Activated CD4-positive, alpha-beta T cell treated with anti-CD3 and anti-CD28 coated beads for 36 hours (primary cell): ENCODE measurements at regions not wholly inside any gene's neighbourhood (a gene's known extent, or its start where the extent isn't known, plus 50 kb on each side); places are given as distances from the start of the nearest gene placed in this dataset.

Experiments used
- ATAC-seq: fragments of 200-7000 bp; cut with Tn5 transposase; one replicate; pipeline ENCODE4 v1.10.0; 2021; ENCODE audit warnings: mild to moderate bottlenecking, moderate library complexity
- CTCF ChIA-PET: fragments of 350-600 bp; sonication (Branson Sonifier 250); formaldehyde crosslinking; loops from one replicate; lab custom pipeline; 2021; ENCODE audit warnings: antibody characterized with exemption; lab: Charles Lee
- POLR2A ChIA-PET: fragments of 350-600 bp; sonication (Branson Sonifier 250); formaldehyde crosslinking; loops from one replicate; lab custom pipeline; 2021; ENCODE audit warnings: antibody characterized with exemption, inconsistent platforms; lab: Charles Lee
- DNase-seq: peaks from one replicate; pipeline ENCODE4 v3.0.0-alpha.2; 2020
- H3K27ac Mint-ChIP-seq: one replicate; pipeline ENCODE4 v1.8.0; 2021; ENCODE audit warnings: mixed read lengths
- H3K27me3 Mint-ChIP-seq: one replicate; pipeline ENCODE4 v1.8.0; 2021; ENCODE audit warnings: mixed read lengths
- H3K36me3 Mint-ChIP-seq: one replicate; pipeline ENCODE4 v1.8.0; 2021; ENCODE audit warnings: low read depth, mixed read lengths
- H3K4me1 Mint-ChIP-seq: one replicate; pipeline ENCODE4 v1.8.0; 2021; ENCODE audit warnings: mixed read lengths
- H3K4me3 Mint-ChIP-seq: one replicate; pipeline ENCODE4 v1.8.0; 2021; ENCODE audit warnings: mild to moderate bottlenecking, moderate library complexity, mixed read lengths
- H3K9me3 Mint-ChIP-seq: one replicate; pipeline ENCODE4 v1.8.0; 2021; ENCODE audit warnings: low read depth, mixed read lengths
- intact Hi-C, 2 experiments: fragments of 100-400 bp; cut with DNase I in 1 of 2; cut with micrococcal nuclease in 1 of 2; formaldehyde crosslinking; loops; one replicate each; pipeline versions ENCODE4 v1.14.2 to v1.15.1; 2022 to 2024; cut with DNase I, micrococcal nuclease

GRCh38 chr2:196501836-196502235, 137.7 kb upstream of the CCDC150 start:
- intact Hi-C loops = no loop called here
- Mint-ChIP-seq H3K4me3 (no peak overlapping the region), H3K4me1 (no peaks in the 10 kb centered on the region), H3K9me3 (peaks cover 6% of the 10 kb centered on the region), H3K27ac (no peak overlapping the region), H3K36me3 (no peaks in the 10 kb centered on the region), H3K27me3 (peaks cover 16% of the 10 kb centered on the region)
- CTCF ChIA-PET = interaction anchor here (1.2 kb wide), 1 partner anchor 19 kb away, joined by 3 read pairs; no protein-coding TSS in a partner anchor
- POLR2A ChIA-PET = no interaction called here
- no peak for DNase-seq
- ATAC-seq = no peak

- intact Hi-C loops = no loop called here
- Mint-ChIP-seq H3K4me1 (no peaks in the 10 kb centered on the region), H3K27me3 (peaks cover 16% of the 10 kb centered on the region), H3K9me3 (peaks cover 6% of the 10 kb centered on the region), H3K27ac (no peak overlapping the region), H3K4me3 (no peak overlapping the region), H3K36me3 (no peaks in the 10 kb centered on the region)
- ATAC-seq = no peak
- ChIA-PET POLR2A (no interaction called here), CTCF (interaction anchor here (1.2 kb wide), 1 partner anchor 20 kb away, joined by 3 read pairs; no protein-coding TSS in a partner anchor)
- no peak for DNase-seq
Measured at GRCh38 chr2:196502386-196502785, 137.1 kb upstream of the CCDC150 start.

GRCh38 chr2:196503398-196503797, 136.1 kb upstream of the CCDC150 start:
- no peaks in the 10 kb centered on the region for H3K36me3 Mint-ChIP-seq
- ATAC-seq (no peak), DNase-seq (no peak)
- no peak overlapping the region for H3K27ac Mint-ChIP-seq
- CTCF ChIA-PET = no interaction called here
- H3K27me3 Mint-ChIP-seq = peaks cover 14% of the 10 kb centered on the region
- peaks cover 4% of the 10 kb centered on the region for H3K9me3 Mint-ChIP-seq
- POLR2A ChIA-PET = no interaction called here
- no peak overlapping the region for H3K4me3 Mint-ChIP-seq
- intact Hi-C loops = no loop called here
- no peaks in the 10 kb centered on the region for H3K4me1 Mint-ChIP-seq

- Mint-ChIP-seq H3K27ac (no peak overlapping the region), H3K27me3 (peaks cover 17% of the 10 kb centered on the region), H3K4me3 (no peak overlapping the region), H3K4me1 (no peaks in the 10 kb centered on the region), H3K36me3 (no peaks in the 10 kb centered on the region), H3K9me3 (no peaks in the 10 kb centered on the region)
- ATAC-seq = no peak
- no peak for DNase-seq
- ChIA-PET POLR2A (no interaction called here), CTCF (interaction anchor here (0.6 kb wide), 1 partner anchor 167 kb away, joined by 3 read pairs; no protein-coding TSS in a partner anchor)
- intact Hi-C loops = no loop called here
Measured at GRCh38 chr2:196504788-196505187, 134.7 kb upstream of the CCDC150 start.

GRCh38 chr2:196510246-196510645, 129.3 kb upstream of the CCDC150 start:
- ChIA-PET POLR2A (no interaction called here), CTCF (no interaction called here)
- Mint-ChIP-seq H3K36me3 (no peaks in the 10 kb centered on the region), H3K27ac (no peak overlapping the region), H3K9me3 (no peaks in the 10 kb centered on the region), H3K4me1 (no peaks in the 10 kb centered on the region), H3K27me3 (peaks cover 5% of the 10 kb centered on the region), H3K4me3 (no peak overlapping the region)
- ATAC-seq (no peak), DNase-seq (no peak)
- intact Hi-C loops = no loop called here

- Mint-ChIP-seq H3K9me3 (no peaks in the 10 kb centered on the region), H3K4me3 (no peak overlapping the region), H3K27ac (no peak overlapping the region), H3K36me3 (no peaks in the 10 kb centered on the region), H3K4me1 (no peaks in the 10 kb centered on the region), H3K27me3 (peaks cover 3% of the 10 kb centered on the region)
- intact Hi-C loops = no loop called here
- CTCF ChIA-PET = interaction anchor here (1.1 kb wide), 1 partner anchor 32 kb away, joined by 3 read pairs; no protein-coding TSS in a partner anchor
- ATAC-seq = no peak
- no peak for DNase-seq
- POLR2A ChIA-PET = no interaction called here
Measured at GRCh38 chr2:196511258-196512168, 128.0 kb upstream of the CCDC150 start.

- no peak for ATAC-seq
- Mint-ChIP-seq H3K4me3 (no peak overlapping the region), H3K9me3 (no peaks in the 10 kb centered on the region), H3K27ac (no peak overlapping the region), H3K36me3 (no peaks in the 10 kb centered on the region), H3K4me1 (no peaks in the 10 kb centered on the region), H3K27me3 (no peaks in the 10 kb centered on the region)
- intact Hi-C loops = no loop called here
- ChIA-PET POLR2A (no interaction called here), CTCF (interaction anchor here (0.7 kb wide), 1 partner anchor 164 kb away, joined by 3 read pairs; no protein-coding TSS in a partner anchor)
- DNase-seq = no peak
Measured at GRCh38 chr2:196513796-196514526, 125.6 kb upstream of the CCDC150 start.

GRCh38 chr2:196514641-196515040, 124.9 kb upstream of the CCDC150 start:
- Mint-ChIP-seq H3K4me1 (no peaks in the 10 kb centered on the region), H3K27ac (no peak overlapping the region), H3K36me3 (no peaks in the 10 kb centered on the region), H3K4me3 (no peak overlapping the region), H3K9me3 (no peaks in the 10 kb centered on the region), H3K27me3 (no peaks in the 10 kb centered on the region)
- POLR2A ChIA-PET = no interaction called here
- ATAC-seq (no peak), DNase-seq (no peak)
- intact Hi-C loops = no loop called here
- CTCF ChIA-PET = no interaction called here

GRCh38 chr2:196515051-196515450, 124.5 kb upstream of the CCDC150 start:
- ChIA-PET POLR2A (no interaction called here), CTCF (no interaction called here)
- DNase-seq = no peak
- H3K4me3 Mint-ChIP-seq = no peak overlapping the region
- H3K27ac Mint-ChIP-seq = no peak overlapping the region
- H3K4me1 Mint-ChIP-seq = no peaks in the 10 kb centered on the region
- no peaks in the 10 kb centered on the region for H3K9me3 Mint-ChIP-seq
- H3K36me3 Mint-ChIP-seq = no peaks in the 10 kb centered on the region
- ATAC-seq = no peak
- no peaks in the 10 kb centered on the region for H3K27me3 Mint-ChIP-seq
- intact Hi-C loops = no loop called here

GRCh38 chr2:196515608-196516007, 123.9 kb upstream of the CCDC150 start:
- no peaks in the 10 kb centered on the region for H3K27me3 Mint-ChIP-seq
- ATAC-seq (no peak), DNase-seq (no peak)
- H3K4me3 Mint-ChIP-seq = no peak overlapping the region
- H3K9me3 Mint-ChIP-seq = no peaks in the 10 kb centered on the region
- CTCF ChIA-PET = no interaction called here
- no peaks in the 10 kb centered on the region for H3K4me1 Mint-ChIP-seq
- no peak overlapping the region for H3K27ac Mint-ChIP-seq
- intact Hi-C loops = no loop called here
- H3K36me3 Mint-ChIP-seq = no peaks in the 10 kb centered on the region
- POLR2A ChIA-PET = no interaction called here

GRCh38 chr2:196516564-196516963, 123.0 kb upstream of the CCDC150 start:
- ChIA-PET CTCF (no interaction called here), POLR2A (no interaction called here)
- Mint-ChIP-seq H3K36me3 (no peaks in the 10 kb centered on the region), H3K9me3 (no peaks in the 10 kb centered on the region), H3K4me1 (no peaks in the 10 kb centered on the region), H3K4me3 (no peak overlapping the region), H3K27ac (no peak overlapping the region), H3K27me3 (no peaks in the 10 kb centered on the region)
- DNase-seq (no peak), ATAC-seq (no peak)
- intact Hi-C loops = no loop called here
